Common myeloid progenitor, CD34-positive (primary cell): ENCODE measurements at regions not wholly inside any gene's neighbourhood (a gene's known extent, or its start where the extent isn't known, plus 50 kb on each side); places are given as distances from the start of the nearest gene placed in this dataset.
"Not testable (repeated sequence)": the region's sequence is repeated elsewhere in the genome, so short reads cannot be mapped to it uniquely, and the experiment has no call there.

Experiments used
- CTCF ChIA-PET: fragments of 350-600 bp; sonication (Branson Sonifier 250); formaldehyde crosslinking; loops from one replicate; lab custom pipeline; 2021; ENCODE audit warnings: antibody characterized with exemption; lab: Charles Lee
- POLR2A ChIA-PET: fragments of 350-600 bp; sonication (Branson Sonifier 250); formaldehyde crosslinking; loops from one replicate; lab custom pipeline; 2021; ENCODE audit warnings: antibody characterized with exemption; lab: Charles Lee
- DNase-seq, 3 donors: peaks; one replicate each; pipeline versions ENCODE4 v3.0.0 to v3.0.0-alpha.2; 2013
- H3K27ac ChIP-seq, 2 experiments: 1 replicate in 1 of 2; 2 replicates in 1 of 2; pipeline ENCODE4 v1.7.0; 2013; ENCODE audit warnings: inconsistent platforms in 2 of 2, low read length in 2 of 2, mild to moderate bottlenecking in 2 of 2, low read depth in 1 of 2, moderate library complexity in 1 of 2; ENCODE audit not compliant: severe bottlenecking in 2 of 2, insufficient read depth in 1 of 2, poor library complexity in 1 of 2
- H3K27me3 ChIP-seq, 5 experiments: replicated peaks in 2 of 5; 1 replicate in 3 of 5; 2 replicates in 2 of 5; pipeline versions ENCODE4 v1.6.1 to v1.7.0; 2013; ENCODE audit warnings: low read length in 4 of 5, mild to moderate bottlenecking in 2 of 5, moderate library complexity in 2 of 5, inconsistent platforms in 1 of 5; ENCODE audit not compliant: insufficient read depth in 5 of 5, control insufficient read depth in 4 of 5
- H3K36me3 ChIP-seq, 4 experiments: 1 replicate in 2 of 4; 2 replicates in 2 of 4; pipeline versions ENCODE4 v1.6.1 to v1.7.0; 2013; ENCODE audit warnings: low read length in 3 of 4, control low read depth in 1 of 4, mild to moderate bottlenecking in 1 of 4; ENCODE audit not compliant: control insufficient read depth in 4 of 4, insufficient read depth in 4 of 4
- H3K4me1 ChIP-seq, 4 experiments: 1 replicate in 3 of 4; 2 replicates in 1 of 4; pipeline versions ENCODE4 v1.6.1 to v1.7.1; 2013; ENCODE audit warnings: low read length in 3 of 4, mild to moderate bottlenecking in 3 of 4, control low read depth in 1 of 4, inconsistent platforms in 1 of 4, moderate library complexity in 1 of 4; ENCODE audit not compliant: control insufficient read depth in 4 of 4, insufficient read depth in 4 of 4; ENCODE audit errors: control extremely low read depth in 1 of 4
- H3K4me3 ChIP-seq, 7 experiments: 1 replicate in 4 of 7; 2 replicates in 3 of 7; pipeline versions ENCODE4 v1.5.1 to v1.7.0; 2013; ENCODE audit warnings: mild to moderate bottlenecking in 7 of 7, low read length in 6 of 7, moderate library complexity in 6 of 7, inconsistent platforms in 2 of 7, low read depth in 2 of 7, control low read depth in 1 of 7; ENCODE audit not compliant: insufficient read depth in 4 of 7, control insufficient read depth in 1 of 7; ENCODE audit errors: extremely low read depth in 1 of 7
- H3K9me3 ChIP-seq, 5 experiments: 1 replicate in 4 of 5; 2 replicates in 1 of 5; pipeline versions ENCODE4 v1.6.1 to v1.7.1; 2013; ENCODE audit warnings: low read length in 4 of 5, mild to moderate bottlenecking in 2 of 5, inconsistent platforms in 1 of 5, low read depth in 1 of 5, moderate library complexity in 1 of 5; ENCODE audit not compliant: control insufficient read depth in 4 of 5, insufficient read depth in 2 of 5; ENCODE audit errors: control extremely low read depth in 1 of 5
- WGBS: methylation state at CpG from one replicate; pipeline ENCODE4 v1.1.5; 2013; ENCODE audit not compliant: insufficient coverage; 5-methylcytosine and 5-hydroxymethylcytosine counted together

GRCh38 chr3:32632533-32633265 lies 52.3 kb upstream of the CNOT10 start:
- H3K9me3 ChIP-seq: no peaks in the 10 kb centered on the region
- no peak overlapping the region for H3K27ac ChIP-seq
- no peaks in the 10 kb centered on the region for H3K36me3 ChIP-seq
- DNase-seq: no peak
- POLR2A ChIA-PET: no interaction called here
- no peak overlapping the region for H3K4me3 ChIP-seq
- H3K4me1 ChIP-seq: no peaks in the 10 kb centered on the region
- H3K27me3 ChIP-seq: no peaks in the 10 kb centered on the region
- 100% methylated on average over 6 of the region's 6 CpGs for WGBS
- CTCF ChIA-PET: no interaction called here

- CTCF ChIA-PET: no interaction called here
- H3K9me3 ChIP-seq: no peaks in the 10 kb centered on the region
- H3K27ac ChIP-seq: no peak overlapping the region
- no peak overlapping the region for H3K4me3 ChIP-seq
- no peaks in the 10 kb centered on the region for H3K36me3 ChIP-seq
- no peak for DNase-seq
- POLR2A ChIA-PET: no interaction called here
- 100% methylated on average over 1 of the region's 1 CpG for WGBS
- H3K4me1 ChIP-seq: no peaks in the 10 kb centered on the region
- no peaks in the 10 kb centered on the region for H3K27me3 ChIP-seq
Measured at GRCh38 chr3:32630266-32630665, 54.7 kb upstream of the CNOT10 start.

DNA sequence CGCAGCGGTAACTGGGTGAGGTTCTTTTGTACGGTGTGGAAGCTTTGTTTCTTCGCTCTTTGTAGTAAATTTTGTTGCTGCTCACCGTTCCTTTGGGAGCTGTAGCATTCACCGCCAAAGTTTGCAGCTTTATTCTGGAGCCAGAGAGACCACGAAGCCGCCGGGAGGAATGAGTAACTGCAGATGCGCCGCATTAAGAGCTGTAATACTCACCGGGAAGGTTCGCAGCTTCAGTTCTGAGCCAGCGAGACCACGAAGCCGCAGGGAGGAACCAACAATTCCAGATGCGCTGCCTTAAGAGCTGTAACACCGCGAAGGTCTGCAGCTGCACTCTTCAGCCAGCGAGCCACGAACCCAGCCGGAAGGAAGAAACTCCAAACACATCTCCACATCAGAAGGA lies 56.0 kb upstream of the DYNC1LI1 start:
- H3K36me3 ChIP-seq: no peaks in the 10 kb centered on the region
- H3K27ac ChIP-seq: no peak overlapping the region
- no peaks in the 10 kb centered on the region for H3K9me3 ChIP-seq
- DNase-seq: no peak
- ChIA-PET CTCF (interaction anchor here (0.8 to 2.0 kb wide), 4 partner anchors 10 to 37 kb away, joined by 3 to 5 read pairs (median 3); no protein-coding TSS in a partner anchor), POLR2A (no interaction called here)
- no peak overlapping the region for H3K4me3 ChIP-seq
- no peaks in the 10 kb centered on the region for H3K4me1 ChIP-seq
- WGBS: 97% methylated on average over 22 of the region's 22 CpGs
- H3K27me3 ChIP-seq: no peaks in the 10 kb centered on the region

- not testable (repeated sequence) for H3K27me3 ChIP-seq, DNase-seq, H3K36me3 ChIP-seq, H3K4me3 ChIP-seq, H3K9me3 ChIP-seq, H3K27ac ChIP-seq, H3K4me1 ChIP-seq
- 96% methylated on average over 37 of the region's 38 CpGs for WGBS
- POLR2A ChIA-PET: interaction anchor here (0.6 kb wide), 1 partner anchor 57 kb away, joined by 3 read pairs; no protein-coding TSS in a partner anchor
- CTCF ChIA-PET: interaction anchor here (1.0 kb wide), 1 partner anchor 21 kb away, joined by 3 read pairs; no protein-coding TSS in a partner anchor
Measured at GRCh38 chr3:32625543-32626176, 55.0 kb upstream of the DYNC1LI1 start.

DNA sequence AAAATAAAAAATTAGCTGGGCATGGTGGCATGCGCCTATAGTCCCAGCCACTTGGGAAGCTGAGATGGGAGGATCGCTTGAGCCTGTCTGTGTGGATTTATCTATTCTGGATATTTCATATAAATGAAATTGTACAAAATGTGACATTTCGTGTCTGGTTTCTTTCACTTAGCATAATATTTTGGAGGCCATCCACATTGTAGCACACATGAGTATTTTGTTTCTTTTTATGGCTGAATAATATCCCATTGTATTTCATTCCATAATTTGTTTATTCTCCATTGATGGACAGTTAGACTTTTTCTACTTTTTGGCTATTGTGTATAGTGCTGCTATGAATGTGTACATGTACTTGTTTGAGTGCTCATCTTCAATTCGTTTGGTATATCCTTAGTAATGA lies 52.9 kb upstream of the DYNC1LI1 start:
- Histone ChIP-seq H3K4me3 (no peak overlapping the region), H3K9me3 (no peaks in the 10 kb centered on the region), H3K36me3 (no peaks in the 10 kb centered on the region), H3K27ac (no peak overlapping the region), H3K4me1 (no peaks in the 10 kb centered on the region), H3K27me3 (no peaks in the 10 kb centered on the region)
- POLR2A ChIA-PET: no interaction called here
- no peak for DNase-seq
- 100% methylated on average over 1 of the region's 4 CpGs for WGBS
- CTCF ChIA-PET: no interaction called here

GRCh38 chr3:32621466-32621865 lies 50.8 kb upstream of the DYNC1LI1 start:
- Histone ChIP-seq H3K36me3 (no peaks in the 10 kb centered on the region), H3K4me1 (no peaks in the 10 kb centered on the region), H3K27me3 (no peaks in the 10 kb centered on the region), H3K9me3 (no peaks in the 10 kb centered on the region), H3K27ac (no peak overlapping the region), H3K4me3 (no peak overlapping the region)
- CTCF ChIA-PET: interaction anchor here (0.6 kb wide), 1 partner anchor 745 kb away, joined by 3 read pairs; no protein-coding TSS in a partner anchor
- POLR2A ChIA-PET: no interaction called here
- 99% methylated on average over 8 of the region's 10 CpGs for WGBS
- DNase-seq: no peak

DNA sequence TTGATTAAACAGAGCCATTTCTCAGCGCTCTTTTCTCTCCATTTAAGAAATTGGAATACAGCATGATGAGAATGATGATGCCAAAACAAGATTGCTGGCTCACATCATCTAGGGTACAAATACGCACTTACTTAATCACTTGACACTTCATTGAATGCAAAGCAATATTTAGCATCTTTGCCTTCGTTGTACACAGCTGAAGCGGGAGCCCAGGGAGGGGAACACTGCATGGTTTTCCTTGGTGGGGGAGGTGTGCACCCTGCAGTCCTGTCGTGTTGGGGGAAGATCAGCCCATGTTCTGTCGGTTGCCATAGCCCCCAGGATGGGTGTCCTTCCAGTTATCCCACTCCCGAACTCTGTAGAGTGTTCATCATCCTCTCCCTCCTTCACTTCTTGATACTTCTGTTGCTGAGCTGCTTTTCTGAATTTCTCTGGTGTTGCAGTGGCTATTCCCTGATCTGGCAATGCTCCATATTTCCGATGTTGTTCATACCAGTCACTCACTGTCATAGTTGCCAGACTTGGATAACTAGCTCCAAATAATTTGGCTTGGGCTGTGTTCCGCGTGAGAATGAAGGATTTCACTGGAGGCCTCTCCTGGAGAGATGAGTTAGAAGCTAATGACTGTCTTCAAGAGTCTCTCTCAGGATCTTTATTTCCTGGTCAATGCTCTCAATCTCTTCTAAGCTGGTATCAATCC lies 50.1 kb upstream of the DYNC1LI1 start:
- DNase-seq: no peak
- CTCF ChIA-PET: interaction anchor here (0.6 kb wide), 1 partner anchor 746 kb away, joined by 3 read pairs; no protein-coding TSS in a partner anchor
- Histone ChIP-seq H3K27me3 (no peaks in the 10 kb centered on the region), H3K4me3 (no peak overlapping the region), H3K4me1 (no peaks in the 10 kb centered on the region), H3K27ac (no peak overlapping the region), H3K36me3 (no peaks in the 10 kb centered on the region), H3K9me3 (no peaks in the 10 kb centered on the region)
- POLR2A ChIA-PET: no interaction called here
- WGBS: 89% methylated on average over 8 of the region's 10 CpGs
